ENCODE measurements at regions not wholly inside any gene's neighbourhood (a gene's known extent, or its start where the extent isn't known, plus 50 kb on each side); places are given as distances from the start of the nearest gene placed in this dataset.
A peak's percentile ranks its signal among the peaks of the same experiment; 100 is the strongest.

DNA sequence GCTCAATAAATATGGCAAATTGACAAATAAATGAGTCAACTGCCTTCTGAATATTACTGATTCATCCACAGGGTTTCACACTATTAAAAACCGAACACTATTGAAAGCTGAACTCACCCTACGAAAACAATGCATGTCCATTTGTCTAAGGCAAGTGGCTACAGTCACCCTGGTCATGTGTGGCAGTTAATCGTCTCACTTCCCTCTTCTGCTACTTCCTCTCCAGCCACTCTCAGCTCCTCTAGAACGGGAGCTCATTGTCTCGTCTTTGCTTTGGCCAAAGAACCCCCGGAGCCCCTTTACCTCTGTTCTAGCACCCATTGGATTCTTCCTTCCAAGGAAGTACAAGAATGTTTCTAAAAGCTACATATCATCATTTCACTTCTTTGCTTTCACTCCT lies 74.4 kb upstream of the ZNF599 start:
- DNase-seq (ENCODE audit: insufficient read length, low spot score) (no peak), FAIRE-seq (no peak)
- TF ChIP-seq, protein P1, sequence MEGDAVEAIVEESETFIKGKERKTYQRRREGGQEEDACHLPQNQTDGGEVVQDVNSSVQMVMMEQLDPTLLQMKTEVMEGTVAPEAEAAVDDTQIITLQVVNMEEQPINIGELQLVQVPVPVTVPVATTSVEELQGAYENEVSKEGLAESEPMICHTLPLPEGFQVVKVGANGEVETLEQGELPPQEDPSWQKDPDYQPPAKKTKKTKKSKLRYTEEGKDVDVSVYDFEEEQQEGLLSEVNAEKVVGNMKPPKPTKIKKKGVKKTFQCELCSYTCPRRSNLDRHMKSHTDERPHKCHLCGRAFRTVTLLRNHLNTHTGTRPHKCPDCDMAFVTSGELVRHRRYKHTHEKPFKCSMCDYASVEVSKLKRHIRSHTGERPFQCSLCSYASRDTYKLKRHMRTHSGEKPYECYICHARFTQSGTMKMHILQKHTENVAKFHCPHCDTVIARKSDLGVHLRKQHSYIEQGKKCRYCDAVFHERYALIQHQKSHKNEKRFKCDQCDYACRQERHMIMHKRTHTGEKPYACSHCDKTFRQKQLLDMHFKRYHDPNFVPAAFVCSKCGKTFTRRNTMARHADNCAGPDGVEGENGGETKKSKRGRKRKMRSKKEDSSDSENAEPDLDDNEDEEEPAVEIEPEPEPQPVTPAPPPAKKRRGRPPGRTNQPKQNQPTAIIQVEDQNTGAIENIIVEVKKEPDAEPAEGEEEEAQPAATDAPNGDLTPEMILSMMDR (IDR thresholded peaks at IDR 0.05; ENCODE audit: insufficient read depth, missing control alignments), result no peak

DNA sequence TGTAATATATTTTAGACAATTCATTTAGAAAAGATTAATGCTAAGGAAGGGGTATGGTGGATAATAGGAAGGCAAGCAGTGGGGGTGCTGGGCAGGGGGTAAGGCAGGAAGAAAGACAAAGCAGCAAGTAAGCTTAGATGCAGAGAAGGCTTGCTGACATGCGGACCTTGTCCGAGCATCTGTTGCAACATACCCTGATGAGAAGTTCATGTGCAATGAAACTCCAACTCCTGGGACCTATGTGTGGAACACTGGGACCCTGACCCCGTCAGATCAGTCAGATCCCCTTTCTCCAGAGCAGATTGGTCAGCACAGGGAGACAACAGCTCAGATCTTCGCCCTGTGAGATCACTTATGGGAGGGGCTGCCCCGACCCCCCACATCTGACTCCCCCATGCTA lies 71.3 kb upstream of the ZNF599 start:
- FAIRE-seq (no peak), DNase-seq (ENCODE audit: insufficient read length, low spot score) (no peak)
- TF ChIP-seq, protein P1 (IDR thresholded peaks at IDR 0.05; ENCODE audit: insufficient read depth, missing control alignments), result no peak

DNA sequence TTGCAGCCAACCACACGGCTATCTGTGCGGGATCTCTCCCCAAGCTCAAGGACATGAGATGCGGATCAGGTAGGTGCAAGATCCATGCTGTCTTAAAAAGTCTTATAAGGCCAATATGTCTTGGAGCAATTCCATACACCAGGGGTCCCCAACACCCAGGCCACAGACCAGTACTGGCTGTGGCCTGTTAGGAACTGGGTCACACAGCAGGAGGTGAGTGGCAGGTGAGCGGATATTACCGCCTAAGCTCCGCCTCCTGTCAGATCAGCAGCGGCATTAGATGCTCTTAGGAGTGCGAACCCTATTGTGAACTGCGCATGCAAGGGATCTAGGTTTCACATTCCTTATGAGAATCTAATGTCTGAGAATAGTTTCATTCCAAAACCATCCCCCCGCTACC lies 68.8 kb upstream of the ZNF599 start:
- FAIRE-seq (no peak), DNase-seq (ENCODE audit: insufficient read length, low spot score) (no peak)
- TF ChIP-seq, protein P1 (IDR thresholded peaks at IDR 0.05; ENCODE audit: insufficient read depth, missing control alignments), result no peak

DNA sequence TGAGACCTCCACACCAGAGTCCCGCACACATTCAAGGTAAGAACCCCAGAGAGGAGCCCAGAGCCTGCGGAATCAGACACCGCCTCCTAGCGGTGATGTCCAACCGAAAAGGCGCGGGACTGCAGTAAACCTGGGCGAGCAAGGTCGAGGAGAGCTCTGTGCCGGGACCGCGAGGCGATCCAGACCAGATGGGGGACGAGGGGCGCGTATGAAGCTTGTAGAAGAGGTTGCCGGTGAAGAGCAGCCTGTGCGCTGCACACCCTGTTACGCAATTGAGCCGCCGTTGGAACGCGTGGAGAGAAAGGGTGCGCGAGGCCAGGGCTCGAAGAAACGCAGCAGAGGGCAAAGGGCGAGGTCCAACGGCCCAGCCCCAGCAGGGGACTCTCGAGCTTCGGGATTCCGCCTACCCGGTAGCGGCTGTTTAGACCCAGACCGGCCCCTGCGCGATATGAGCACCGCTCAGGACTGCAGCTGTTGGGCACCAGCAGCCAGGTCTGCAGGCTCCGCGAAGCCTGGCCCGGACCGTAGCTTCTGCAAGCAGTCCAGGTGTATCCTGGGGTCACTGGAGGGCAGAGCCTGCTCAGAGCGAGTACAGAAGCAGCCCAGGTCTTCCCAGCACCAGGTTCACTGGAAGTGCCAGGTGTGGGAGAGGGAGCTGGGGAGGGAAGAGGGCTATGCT lies 65.9 kb upstream of the ZNF599 start:
- TF ChIP-seq, protein P1 (IDR thresholded peaks at IDR 0.05; ENCODE audit: insufficient read depth, missing control alignments), result peak; percentile 41
- DNase-seq (ENCODE audit: insufficient read length, low spot score) (no peak), FAIRE-seq (no peak)

DNA sequence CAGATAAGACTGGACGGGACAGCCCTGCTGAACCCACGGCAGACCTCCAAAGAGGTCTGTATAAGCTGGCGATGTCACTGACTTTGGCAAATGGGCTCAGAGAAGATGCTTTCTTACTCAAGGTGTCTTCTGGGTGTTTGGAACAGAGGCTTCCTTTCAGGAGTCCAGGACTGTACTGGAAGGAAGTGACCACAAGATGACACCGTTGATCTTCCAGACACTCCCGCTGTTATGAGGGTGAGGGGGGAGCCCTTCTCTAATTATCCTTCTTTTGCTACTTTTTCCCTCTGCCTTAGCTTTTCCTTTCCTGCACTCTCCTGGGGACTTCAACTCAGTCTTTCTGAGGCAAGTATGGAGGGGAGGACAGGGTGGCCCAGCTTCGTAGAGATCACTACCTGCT lies 65.2 kb upstream of the ZNF599 start:
- DNase-seq (ENCODE audit: insufficient read length, low spot score), result peak; percentile 44
- no peak for FAIRE-seq
- TF ChIP-seq, protein P1 (IDR thresholded peaks at IDR 0.05; ENCODE audit: insufficient read depth, missing control alignments), result peak; percentile 54

DNA sequence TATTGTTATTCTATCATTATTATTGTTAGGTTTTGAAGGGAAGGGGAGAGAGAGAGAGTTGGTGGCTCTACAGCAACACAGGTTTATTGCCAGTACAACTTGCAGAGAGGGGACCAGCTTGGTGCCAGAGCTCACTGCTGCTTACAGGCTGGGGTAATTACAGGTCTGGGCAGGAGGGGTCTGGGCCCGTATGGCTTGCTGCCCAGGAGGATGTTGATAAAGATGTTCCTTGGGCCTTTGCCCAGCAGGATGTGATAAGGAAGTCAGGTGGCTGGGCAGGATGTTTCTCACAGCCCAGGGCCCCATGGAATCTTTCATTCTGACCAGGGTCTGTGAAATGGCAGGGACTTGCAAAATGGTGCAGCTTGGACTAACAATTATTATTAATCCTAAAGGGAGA lies 64.2 kb upstream of the ZNF599 start:
- TF ChIP-seq, protein P1 (IDR thresholded peaks at IDR 0.05; ENCODE audit: insufficient read depth, missing control alignments), result no peak
- DNase-seq (ENCODE audit: insufficient read length, low spot score), result no peak
- FAIRE-seq, result no peak

DNA sequence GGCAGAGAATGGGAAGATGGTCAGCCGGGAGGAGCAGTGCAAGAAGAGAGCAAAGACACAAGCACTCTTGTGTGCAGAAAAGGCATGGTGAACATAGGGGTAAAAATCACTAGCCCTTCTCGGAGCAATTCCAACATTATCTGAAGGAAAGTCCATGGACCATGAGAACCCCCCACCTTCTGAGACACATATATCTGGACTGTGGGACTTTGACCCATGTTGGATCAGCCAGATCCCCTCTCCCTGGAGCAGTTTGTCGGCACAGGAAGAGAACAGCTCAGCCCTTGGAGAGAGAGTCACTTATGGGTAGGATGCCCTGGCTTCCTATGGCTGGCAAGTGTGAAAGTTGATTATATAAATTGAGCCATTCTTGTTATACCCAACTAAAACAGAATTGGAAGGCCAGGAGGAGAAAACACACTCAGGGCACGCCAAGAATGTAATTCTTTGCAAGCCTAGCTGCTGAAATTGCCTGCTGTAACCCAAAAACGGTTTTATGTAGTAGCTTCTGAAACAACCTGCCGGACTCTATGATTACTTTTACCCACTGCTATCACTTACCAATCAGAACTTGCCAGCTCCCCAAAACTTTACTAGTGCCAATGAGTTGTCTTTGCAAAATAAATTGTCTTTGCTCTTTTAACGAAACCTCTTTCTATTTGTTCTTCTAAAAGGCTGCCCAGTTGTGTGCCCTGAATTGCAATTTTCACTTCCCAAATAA lies 62.8 kb upstream of the ZNF599 start:
- DNase-seq (ENCODE audit: insufficient read length, low spot score) (no peak), FAIRE-seq (no peak)
- TF ChIP-seq, protein P1 (IDR thresholded peaks at IDR 0.05; ENCODE audit: insufficient read depth, missing control alignments), result no peak

Measured in D721Med (cell line).